K562 (cell line): ENCODE measurements at regions not wholly inside any gene's neighbourhood (a gene's known extent, or its start where the extent isn't known, plus 50 kb on each side); places are given as distances from the start of the nearest gene placed in this dataset.
A peak's percentile ranks its signal among the peaks of the same experiment; 100 is the strongest.

ENCODE experiments used
- CBX8 ChIP-seq: fragments of 200-600 bp; sonication (generic); IDR thresholded peaks from 2 replicates; pipeline ENCODE4 v1.6.1; 2012; ENCODE audit warnings: borderline replicate concordance, mixed run types, low read depth, mild to moderate bottlenecking, moderate library complexity, mixed read lengths, low read length, control low read depth, inconsistent platforms; ENCODE audit not compliant: poor library complexity, severe bottlenecking; ENCODE audit errors: extremely low read depth
- ETV5 ChIP-seq: sonication (generic); formaldehyde crosslinking; IDR thresholded peaks from 2 replicates; pipeline ENCODE4 v1.4.0; 2020; ENCODE audit warnings: low read depth, mild to moderate bottlenecking, missing genetic modification reagents
- HBP1 ChIP-seq: fragments of 450-650 bp; formaldehyde crosslinking; IDR thresholded peaks from 2 replicates; pipeline ENCODE4 v1.4.0; 2022; ENCODE audit warnings: missing genetic modification characterization
- MGA ChIP-seq: fragments of 450-650 bp; IDR thresholded peaks from 2 replicates; pipeline ENCODE4 v1.6.1; 2016; ENCODE audit warnings: mild to moderate bottlenecking, moderate library complexity
- NFE2L1 ChIP-seq: fragments of 450-650 bp; IDR thresholded peaks from 2 replicates; pipeline ENCODE4 v1.6.1; 2016; ENCODE audit warnings: missing genetic modification characterization, low read depth, mild to moderate bottlenecking, missing compliant biosample characterization, moderate library complexity, borderline replicate concordance
- NUFIP1 ChIP-seq: fragments of 450-650 bp; IDR thresholded peaks from 2 replicates; pipeline ENCODE4 v1.6.1; 2018; ENCODE audit not compliant: partially characterized antibody
- PHB2 ChIP-seq: fragments of 450-650 bp; IDR thresholded peaks from 2 replicates; pipeline ENCODE4 v1.6.1; 2017; ENCODE audit warnings: low read depth
- RBBP5 ChIP-seq: fragments of 200-600 bp; sonication (generic); IDR thresholded peaks from 2 replicates; pipeline ENCODE4 v1.6.1; 2012; ENCODE audit warnings: borderline replicate concordance, mild to moderate bottlenecking, low read length, control low read depth, inconsistent platforms; ENCODE audit not compliant: insufficient read depth, poor library complexity, severe bottlenecking
- RNF2 ChIP-seq: sonication (generic); IDR thresholded peaks from 2 replicates; pipeline ENCODE4 v1.6.1; 2016
- SMARCE1 ChIP-seq: fragments of 450-650 bp; IDR thresholded peaks from 2 replicates; pipeline ENCODE4 v1.7.1; 2016; ENCODE audit warnings: mild to moderate bottlenecking
- SOX6 ChIP-seq: fragments of 450-650 bp; IDR thresholded peaks from 2 replicates; pipeline ENCODE4 v1.6.1; 2014; ENCODE audit warnings: mild to moderate bottlenecking
- ZKSCAN8 ChIP-seq: fragments of 200-800 bp; sonication (Bioruptor generic); IDR thresholded peaks from 2 replicates; pipeline ENCODE4 v1.6.1; 2016; ENCODE audit warnings: missing genetic modification characterization, missing compliant biosample characterization
- ZNF76 ChIP-seq: fragments of 250-450 bp; sonication (Bioruptor Pico); IDR thresholded peaks from 2 replicates; pipeline ENCODE4 v1.4.0; 2020; ENCODE audit warnings: mild to moderate bottlenecking, moderate library complexity, borderline replicate concordance
- TF ChIP-seq, protein P1 (sequence below): fragments of 250-450 bp; sonication (Bioruptor Pico); IDR thresholded peaks from 2 replicates; pipeline ENCODE4 v1.4.0; 2020

DNA sequence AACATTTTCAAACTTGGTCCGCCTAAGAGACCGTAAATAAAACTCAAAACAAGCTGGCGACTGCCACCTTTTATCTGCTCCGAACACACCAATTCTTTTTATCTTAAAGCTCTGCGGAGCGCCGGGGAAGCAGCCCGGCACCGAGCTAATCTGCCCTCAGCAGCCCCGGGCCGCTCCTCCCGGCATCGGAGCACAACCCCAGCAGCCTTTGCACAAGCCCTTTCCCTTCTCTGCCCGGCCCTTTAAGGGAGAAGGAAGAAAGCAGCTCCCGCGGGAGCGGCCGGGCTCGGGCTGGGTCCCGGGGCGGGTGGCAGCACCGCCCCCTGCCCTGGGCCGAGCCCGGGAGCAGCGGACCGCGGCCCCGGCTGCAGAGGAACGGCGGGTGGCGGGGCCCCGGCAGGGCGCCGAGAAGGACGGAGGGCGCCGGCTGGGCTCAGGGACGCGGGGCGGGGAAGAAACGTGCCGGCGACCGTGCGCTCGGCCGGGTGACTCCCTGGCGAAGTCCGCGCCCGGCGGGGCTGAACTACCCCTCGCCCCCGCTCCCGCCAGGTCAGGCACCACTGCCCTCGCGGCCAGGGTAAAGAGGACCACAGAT, 133.6 kb upstream of the C11orf58 start (continued):
- TF ChIP-seq MGA (peak; percentile 54; the same call in 1 of the 2 replicates), RNF2 (peak; percentile 64; the same call in 1 of the 2 replicates), SOX6 (peak; percentile 76), ZKSCAN8 (CRISPR knock-in tag) (0 out of 2 replicates have a peak, but pooled peaks have one; percentile 41), PHB2 (peak; percentile 86), CBX8 (no peak), NUFIP1 (no peak), RBBP5 (peak; percentile 52), ETV5 (peak; percentile 34; the same call in 1 of the 2 replicates), HBP1 (CRISPR knock-in tag) (no peak), ZNF76 (no peak), SMARCE1 (peak; percentile 85), NFE2L1 (tag) (no peak)
- TF ChIP-seq, protein P1, sequence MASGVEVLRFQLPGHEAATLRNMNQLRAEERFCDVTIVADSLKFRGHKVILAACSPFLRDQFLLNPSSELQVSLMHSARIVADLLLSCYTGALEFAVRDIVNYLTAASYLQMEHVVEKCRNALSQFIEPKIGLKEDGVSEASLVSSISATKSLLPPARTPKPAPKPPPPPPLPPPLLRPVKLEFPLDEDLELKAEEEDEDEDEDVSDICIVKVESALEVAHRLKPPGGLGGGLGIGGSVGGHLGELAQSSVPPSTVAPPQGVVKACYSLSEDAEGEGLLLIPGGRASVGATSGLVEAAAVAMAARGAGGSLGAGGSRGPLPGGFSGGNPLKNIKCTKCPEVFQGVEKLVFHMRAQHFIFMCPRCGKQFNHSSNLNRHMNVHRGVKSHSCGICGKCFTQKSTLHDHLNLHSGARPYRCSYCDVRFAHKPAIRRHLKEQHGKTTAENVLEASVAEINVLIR (CRISPR knock-in tag) = no peak
